Neural progenitor cell (in vitro differentiated cells): ENCODE measurements at regions not wholly inside any gene's neighbourhood (a gene's known extent, or its start where the extent isn't known, plus 50 kb on each side); places are given as distances from the start of the nearest gene placed in this dataset.

Experiments
- EZH2 ChIP-seq: fragments of 200-600 bp; sonication (generic); IDR thresholded peaks from 2 replicates; pipeline ENCODE4 v1.6.1; 2017; ENCODE audit warnings: antibody characterized with exemption, mild to moderate bottlenecking, moderate library complexity
- TF ChIP-seq, protein P1 (sequence below): fragments of 200-600 bp; sonication (generic); IDR thresholded peaks from 2 replicates; pipeline ENCODE4 v1.5.1; 2017; ENCODE audit warnings: antibody characterized with exemption, mild to moderate bottlenecking

DNA sequence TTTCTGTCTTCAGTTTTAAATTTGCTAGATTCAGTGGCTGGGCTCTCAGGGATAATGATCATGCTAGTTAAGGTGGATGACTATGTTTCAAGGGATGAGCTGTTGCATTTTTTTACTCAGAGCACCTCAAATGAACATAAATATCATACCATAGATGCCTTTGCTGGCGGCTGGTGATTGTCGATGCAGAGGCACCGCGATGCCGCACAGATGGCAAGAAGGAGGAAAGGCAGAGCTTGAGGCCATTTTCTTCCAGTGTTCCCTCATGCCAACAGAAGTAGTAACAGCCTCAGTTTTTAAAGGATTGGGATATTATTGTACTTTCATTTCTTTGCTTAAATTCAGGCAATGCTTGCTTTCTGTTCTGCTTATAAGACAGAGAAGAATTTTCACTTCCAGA, 654.7 kb upstream of the IGFBP7 start:
- TF ChIP-seq, protein P1, sequence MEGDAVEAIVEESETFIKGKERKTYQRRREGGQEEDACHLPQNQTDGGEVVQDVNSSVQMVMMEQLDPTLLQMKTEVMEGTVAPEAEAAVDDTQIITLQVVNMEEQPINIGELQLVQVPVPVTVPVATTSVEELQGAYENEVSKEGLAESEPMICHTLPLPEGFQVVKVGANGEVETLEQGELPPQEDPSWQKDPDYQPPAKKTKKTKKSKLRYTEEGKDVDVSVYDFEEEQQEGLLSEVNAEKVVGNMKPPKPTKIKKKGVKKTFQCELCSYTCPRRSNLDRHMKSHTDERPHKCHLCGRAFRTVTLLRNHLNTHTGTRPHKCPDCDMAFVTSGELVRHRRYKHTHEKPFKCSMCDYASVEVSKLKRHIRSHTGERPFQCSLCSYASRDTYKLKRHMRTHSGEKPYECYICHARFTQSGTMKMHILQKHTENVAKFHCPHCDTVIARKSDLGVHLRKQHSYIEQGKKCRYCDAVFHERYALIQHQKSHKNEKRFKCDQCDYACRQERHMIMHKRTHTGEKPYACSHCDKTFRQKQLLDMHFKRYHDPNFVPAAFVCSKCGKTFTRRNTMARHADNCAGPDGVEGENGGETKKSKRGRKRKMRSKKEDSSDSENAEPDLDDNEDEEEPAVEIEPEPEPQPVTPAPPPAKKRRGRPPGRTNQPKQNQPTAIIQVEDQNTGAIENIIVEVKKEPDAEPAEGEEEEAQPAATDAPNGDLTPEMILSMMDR, result no peak
- TF ChIP-seq EZH2, result no peak
